Glomerular visceral epithelial cell (primary cell): ENCODE measurements at regions not wholly inside any gene's neighbourhood (a gene's known extent, or its start where the extent isn't known, plus 50 kb on each side); places are given as distances from the start of the nearest gene placed in this dataset.
A peak's percentile ranks its signal among the peaks of the same experiment; 100 is the strongest.
"Not testable (repeated sequence)": the region's sequence is repeated elsewhere in the genome, so short reads cannot be mapped to it uniquely, and the experiment has no call there.

Experiments used
- DNase-seq: peaks from one replicate; pipeline ENCODE4 v3.0.0-alpha.2; 2016; ENCODE audit errors: extremely low spot score

DNA sequence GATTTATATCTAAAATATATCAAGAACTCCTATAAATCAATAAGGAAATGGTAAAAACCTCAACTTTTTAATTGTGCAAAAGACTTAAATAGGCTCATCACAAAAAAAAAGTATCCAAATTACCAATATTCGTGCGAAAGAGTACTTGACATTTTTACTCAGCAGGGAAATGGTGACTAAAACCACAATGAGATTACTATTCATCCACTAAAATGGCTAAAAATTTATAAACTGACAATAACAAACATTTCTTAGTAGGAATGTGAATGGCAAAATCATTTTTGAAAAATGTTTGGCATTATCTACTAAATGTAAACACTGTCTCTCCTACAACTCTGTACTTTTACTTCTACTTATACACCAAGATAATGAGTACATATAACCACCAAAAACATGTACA is 184.8 kb upstream of the RND3 start:
- no peak for DNase-seq

DNA sequence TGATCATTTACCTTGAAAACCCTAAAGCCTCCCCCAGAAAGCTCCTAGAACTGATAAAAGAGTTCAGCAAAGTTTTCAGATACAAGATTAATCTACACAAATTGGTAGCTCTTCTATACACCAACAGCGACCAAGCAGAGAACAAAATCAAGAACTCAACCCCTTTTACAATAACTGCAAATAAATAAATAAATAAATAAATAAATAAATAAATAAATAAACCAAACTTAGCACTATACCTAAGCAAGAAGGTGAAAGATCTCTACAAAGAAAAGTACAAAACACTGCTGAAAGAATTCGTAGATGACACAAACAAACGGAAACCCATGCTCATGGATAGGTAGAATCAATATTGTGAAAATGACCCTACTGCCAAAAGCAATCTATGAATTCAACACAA is 182.0 kb upstream of the RND3 start:
- no peak for DNase-seq

DNA sequence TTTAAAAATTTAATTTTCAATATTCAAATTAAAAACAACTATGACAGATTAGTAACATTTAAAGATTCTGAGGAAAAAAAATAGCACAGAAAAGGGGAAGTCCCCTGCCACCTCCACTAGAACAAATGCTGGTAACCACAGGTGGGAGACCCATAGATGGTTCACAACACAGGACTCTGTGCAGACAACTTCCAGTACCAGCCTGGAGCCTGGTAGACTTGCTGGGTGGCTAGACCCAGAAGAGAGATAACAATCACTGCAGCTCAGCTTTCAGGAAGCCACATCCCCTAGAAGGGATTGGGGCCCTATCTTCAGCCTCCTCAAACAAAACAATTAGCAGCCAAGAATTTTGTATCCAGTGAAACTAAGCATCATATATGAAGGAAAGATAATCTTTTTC is 179.6 kb upstream of the RND3 start:
- DNase-seq, result not testable (repeated sequence)

DNA sequence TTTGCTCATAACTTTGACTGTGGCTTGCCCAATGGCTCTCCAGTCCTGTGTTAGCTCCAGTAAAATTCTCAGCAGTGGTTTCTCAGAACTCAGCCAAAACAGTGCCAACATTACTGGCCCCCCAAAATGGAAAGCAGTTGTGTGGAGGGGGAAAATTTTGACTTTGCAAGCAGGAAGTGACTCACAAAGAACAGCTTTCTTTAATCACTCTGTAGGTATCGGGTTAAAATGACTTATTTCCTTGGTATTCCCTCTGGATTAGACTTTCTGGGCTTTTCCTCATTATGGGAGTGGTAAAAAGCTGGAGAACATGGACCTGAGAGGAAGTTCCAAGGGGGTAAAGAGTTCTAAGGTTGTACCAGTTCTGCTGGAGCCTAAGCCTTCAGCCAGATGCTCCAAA is 175.7 kb upstream of the RND3 start:
- DNase-seq, result peak; percentile 31

DNA sequence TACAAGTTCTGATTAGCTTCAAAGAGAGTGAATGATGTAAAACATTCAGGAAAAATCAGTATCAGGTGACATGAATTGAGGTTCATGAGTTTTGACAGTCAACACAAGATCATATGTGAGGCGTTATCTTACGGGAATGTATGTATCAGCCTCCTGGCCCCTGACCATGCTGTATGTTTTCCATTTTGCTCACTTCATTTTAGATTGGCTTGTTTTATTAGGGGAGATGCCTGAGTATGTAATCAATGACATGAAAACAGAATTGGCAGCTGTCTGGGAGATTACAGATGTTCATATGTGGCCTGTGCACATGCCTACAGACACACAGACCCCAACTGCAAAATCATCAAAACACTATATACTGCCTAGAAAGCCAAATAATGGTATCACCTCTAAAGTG is 168.5 kb upstream of the RND3 start:
- DNase-seq, result no peak

DNA sequence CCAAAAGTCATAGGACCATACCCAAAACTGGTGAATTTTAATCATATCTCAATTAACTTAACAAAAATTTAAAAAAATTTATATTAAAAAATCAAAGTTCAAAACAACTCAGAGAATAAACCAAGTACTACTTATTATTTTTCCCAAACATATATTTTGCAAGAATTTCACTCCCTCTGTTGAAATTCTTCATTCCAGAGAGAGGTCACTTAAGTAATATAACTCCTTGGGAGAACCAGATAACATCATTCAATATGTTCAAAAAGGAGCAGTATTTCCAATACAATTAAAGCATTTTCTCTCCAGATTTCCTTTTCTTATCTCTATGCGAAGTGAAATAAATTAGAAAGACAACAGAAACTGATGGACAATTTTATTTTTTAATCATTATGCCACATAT is 165.9 kb upstream of the RND3 start:
- DNase-seq, result no peak

DNA sequence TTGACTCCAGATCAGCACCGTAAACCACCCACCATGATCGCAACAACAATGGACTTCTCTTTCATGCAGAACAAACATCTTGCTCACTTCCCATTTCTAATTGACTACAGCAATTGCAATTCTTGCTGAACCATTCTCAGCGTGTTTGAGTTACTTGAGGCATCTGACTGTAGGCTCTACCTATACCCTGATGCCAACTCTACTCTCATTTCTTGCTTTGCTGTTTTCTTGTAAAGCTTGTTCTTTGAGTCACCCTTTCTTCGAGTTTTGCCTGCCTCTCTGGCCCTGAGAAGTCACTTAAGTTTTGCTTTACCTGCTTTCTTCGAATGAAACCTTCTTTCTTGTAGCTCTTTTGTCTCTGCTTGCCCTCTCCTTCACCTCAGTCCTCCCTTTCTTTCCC is 160.5 kb upstream of the RND3 start:
- no peak for DNase-seq

DNA sequence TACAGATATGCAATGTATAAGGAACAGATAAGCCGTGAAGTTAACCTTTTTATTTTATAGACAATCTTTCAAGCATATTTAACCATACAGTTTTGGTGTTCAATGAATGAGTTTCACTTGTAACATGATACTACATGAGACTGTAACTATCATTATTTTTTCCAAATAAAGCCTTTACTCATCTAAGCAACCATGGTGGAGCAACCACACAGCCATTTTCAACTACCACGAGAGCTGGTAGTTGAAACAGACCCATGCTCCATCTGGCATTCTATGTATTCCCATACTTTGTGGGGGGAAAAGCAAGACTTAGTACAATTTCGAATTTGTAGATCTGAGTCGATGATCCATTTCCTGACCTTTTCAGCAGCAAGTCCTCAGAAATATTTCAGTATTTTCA is 159.3 kb upstream of the RND3 start:
- no peak for DNase-seq

DNA sequence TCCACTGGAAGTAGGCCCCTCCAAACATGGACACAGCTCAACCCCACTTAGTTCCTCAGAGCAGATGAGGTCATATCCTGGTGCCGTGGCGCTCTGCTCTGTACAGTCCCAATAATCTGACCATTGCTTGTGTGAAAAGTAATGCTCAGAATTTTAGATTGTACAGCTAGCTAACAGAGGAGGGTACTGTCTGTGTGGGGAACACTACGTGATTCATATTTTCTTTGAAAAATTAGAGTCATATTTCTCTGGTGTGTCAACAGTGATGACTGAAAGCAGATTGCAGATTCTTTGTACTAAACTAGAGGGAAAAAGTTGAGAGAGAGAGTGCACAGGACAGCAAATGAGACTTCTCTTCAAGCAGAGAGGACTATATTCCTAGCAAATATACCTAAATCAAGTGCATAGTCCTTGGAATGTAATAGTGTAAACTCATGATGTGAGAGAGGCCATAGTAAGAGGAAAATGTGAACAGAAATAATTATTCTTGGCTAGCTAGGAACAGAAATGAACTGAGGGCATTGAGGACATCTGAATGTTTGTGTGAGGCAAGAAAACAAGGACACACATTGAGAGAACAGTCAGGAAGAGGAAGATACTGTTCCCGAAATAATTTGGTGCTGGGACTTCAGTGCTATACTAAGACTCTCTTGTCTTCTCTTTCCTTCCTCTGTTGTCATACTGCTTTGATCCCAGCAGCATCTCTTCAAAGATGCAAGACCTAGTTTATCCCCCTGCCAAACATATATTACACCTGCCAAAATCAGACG is 157.0 kb upstream of the RND3 start:
- DNase-seq, result peak; percentile 7

DNA sequence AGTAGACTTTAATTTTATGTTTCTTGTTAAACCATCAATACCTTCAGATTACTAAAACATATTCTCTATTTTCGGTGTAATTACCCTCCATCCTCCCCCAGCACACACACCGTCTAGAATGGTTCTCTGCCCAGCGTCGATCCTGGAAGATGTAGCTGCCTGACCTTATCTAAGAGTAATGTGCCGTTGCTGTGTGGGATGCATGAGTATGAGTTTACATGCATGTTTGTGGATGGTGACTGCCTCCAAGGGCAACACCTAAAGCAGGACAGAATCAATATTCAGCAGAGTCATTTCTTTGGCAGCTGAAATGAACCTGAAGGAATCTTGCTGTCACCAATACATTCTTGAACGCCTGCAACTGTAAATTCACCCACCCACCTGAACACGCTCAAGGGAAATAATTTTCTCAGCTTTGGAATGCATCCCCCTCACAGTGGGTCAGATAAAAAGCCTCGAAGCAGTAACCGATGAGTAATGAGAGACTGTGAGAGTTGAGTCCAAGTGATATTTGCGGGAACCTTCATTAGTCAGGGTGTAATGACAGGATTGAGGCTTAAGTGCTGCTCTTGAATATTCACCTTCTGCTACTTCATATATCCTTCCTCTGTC is 155.8 kb upstream of the RND3 start:
- peak; percentile 25 for DNase-seq

DNA sequence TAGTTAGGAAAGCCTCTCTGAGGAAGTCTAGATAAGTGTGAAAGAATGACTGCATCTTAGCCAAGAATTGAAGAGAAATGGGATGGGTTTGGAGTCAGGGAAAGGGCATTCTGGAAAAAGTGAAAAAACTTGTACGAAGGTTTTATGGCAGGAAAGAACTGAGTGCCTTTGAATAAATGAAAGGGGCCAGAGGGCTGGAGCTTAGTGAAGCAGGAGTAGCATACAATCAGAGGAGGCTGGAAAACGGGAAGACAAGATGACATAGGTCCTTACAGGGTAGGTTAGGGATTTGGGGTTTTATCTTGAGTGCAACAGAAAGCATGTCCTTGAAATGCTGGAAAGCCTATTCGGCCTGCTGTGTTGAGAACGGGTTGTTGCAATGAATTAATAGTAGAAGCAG is 152.6 kb upstream of the RND3 start:
- no peak for DNase-seq

DNA sequence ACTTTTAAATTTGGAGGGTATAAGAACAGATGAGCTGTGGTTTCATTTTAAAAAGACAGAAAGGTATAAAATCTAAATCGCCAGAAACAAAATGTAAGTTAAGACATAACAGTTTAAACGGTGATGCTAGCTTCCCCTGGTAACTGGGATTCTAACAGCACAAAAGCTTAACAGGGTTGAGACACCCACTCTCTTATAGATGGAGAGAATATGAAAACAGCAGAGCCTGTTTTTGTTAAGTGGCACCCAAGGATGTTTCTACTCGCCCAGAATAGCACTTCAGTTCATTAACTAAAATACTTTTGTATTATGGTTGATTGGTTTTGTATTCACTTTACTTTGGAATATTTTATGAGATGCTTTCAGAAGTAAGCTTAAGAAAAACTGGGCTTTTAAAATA is 151.9 kb upstream of the RND3 start:
- no peak for DNase-seq

DNA sequence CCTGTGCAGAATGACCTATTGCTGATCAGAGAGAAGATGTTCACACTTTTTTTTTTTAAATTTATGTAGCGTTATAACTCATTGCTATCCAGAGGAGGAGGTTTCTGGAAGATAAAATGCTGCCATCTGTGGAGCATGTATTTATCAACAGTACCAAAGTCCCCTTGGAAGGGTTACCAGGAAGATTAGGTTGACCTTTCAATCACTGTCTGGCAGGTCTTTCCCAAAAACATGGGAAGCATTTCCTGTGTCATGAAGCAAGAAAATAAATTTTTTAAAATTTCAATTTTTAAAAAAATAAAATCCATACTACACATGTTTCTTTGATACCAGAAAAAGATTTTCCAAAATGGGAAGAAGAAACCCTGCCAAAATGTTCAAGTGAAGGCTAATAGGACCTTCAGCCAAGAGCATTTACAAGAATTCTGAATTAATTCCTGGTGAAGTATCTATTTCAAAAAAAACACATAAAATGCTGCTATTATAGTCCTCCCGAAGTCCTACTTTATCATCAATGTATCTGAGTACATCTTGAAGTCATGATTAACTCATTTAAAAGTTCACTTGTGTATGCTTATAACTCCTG is 143.9 kb upstream of the RND3 start:
- no peak for DNase-seq

DNA sequence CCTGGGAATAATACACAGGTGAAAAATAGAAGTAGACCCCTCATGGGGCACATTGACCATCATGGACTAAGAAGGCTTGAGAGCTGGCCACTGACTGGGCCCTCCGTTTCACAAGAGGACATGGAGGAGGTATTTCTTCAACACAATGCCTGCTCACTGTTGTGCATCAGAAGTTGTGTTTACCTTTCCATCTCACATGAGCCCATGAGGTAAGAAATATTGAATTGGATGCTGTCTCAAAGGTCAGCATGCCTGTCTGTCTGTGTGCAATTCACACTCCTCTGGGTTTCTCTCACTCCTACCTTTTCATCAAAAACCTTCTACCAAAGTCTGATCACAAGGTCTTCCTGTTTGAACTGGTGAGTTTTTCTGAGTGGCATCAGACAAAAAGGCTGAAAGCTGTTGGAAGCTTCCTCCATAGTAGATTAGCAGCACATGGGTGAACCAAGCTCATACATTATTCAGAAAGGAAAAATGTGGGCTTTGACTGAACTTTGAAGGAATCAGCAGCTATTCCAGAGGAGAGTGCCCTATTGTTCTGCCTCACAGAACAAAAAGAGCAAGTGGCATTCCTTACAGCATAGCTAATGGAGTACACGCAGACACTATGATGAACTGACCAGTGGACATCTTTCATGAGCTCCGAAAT is 143.2 kb upstream of the RND3 start:
- DNase-seq, result peak; percentile 79

DNA sequence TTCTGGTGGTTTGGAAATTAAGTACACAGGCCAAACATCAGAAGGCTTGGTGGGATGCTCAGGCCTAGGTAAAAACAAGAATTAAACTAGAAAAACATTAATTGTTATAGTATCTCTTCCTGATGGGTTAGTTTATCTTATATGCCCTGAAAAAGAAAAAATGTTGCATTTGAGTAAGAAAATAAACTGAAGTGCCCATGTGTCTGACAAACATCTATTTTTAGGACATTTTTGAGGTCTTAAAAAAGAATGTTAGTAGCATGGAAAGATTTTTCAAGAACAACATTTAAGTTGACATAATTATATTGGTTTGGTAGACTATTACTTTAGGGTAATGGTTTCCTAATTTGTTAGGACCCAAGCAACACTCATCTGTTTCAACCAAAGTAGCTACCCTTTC is 140.1 kb upstream of the RND3 start:
- no peak for DNase-seq

DNA sequence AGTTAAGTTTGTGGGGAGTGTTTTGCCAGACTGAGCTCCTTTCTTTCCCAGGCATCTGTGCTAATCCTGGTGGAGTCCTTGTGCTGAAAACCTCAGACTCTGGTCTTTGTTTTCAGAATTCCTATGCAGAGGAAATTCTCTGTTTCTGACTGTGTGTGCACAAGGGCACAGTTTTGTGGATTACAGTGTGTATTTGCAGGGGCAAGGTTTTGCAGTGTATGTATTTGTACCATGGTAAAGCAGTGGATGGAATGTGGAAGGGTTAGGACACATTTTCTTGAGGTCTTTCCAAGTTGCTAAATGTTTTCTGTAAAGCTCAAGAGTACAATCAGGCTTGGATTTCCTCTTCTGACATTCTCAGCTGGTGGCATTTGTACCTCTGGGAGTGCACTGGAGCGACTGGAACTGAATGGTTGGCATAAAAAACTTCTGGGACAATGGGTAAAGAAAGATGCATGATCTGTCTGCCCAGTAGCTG is 139.5 kb upstream of the RND3 start:
- DNase-seq, result no peak

DNA sequence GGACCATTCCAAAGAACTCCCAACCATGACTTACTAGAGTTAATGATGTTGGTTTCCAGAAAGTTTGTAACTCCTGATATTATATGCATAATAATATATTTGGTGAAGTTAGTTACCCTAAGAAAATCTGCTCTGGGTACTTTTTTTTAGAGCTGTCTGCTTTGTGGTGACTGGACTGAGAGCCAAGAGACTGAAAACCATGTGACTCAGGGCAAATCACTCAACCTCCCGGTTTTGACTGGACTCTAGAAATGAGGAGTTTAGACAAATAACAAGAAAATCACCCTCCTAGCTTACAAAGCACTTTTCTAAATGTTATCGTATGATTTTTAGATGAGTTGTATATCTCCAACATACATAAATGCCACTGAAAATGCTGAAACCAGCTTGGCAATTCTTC is 138.3 kb upstream of the RND3 start:
- no peak for DNase-seq

DNA sequence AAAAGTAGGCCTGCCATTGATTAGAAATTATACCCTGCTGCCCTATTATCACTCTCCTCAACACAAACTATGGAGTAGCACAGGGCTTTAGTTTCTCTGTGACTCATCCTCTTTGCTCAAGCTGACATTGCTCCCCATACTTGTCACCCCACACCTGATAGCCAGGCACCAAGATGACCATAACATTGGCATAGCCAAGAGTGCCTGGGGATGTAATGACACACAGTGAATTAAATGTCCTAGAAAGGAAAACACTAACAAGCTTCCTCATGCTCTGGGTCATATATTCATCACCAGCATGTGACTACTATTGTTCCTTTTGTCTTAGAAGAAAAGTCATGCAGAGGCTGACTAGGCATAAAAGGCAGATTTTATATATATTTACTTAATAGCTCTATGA is 137.8 kb upstream of the RND3 start:
- DNase-seq, result no peak

DNA sequence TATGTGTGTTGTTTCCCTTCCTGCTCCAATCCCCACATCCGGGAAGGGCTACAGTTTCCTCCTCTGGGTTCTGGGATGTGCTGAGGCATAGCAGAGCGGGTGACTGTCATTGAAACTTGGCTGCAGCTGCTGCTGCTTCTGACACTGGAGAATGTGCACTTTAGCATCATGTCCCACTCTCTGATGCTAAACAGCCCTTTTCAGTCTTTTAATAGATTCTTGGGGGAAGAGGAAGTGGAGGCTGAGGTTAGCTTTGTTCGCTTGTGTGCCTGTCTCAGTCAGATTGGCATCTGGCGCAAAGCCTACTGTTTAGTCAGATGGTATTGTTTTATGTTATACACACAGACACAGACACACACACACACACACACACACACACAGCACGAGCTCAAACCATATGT is 136.5 kb upstream of the RND3 start:
- DNase-seq, result no peak

DNA sequence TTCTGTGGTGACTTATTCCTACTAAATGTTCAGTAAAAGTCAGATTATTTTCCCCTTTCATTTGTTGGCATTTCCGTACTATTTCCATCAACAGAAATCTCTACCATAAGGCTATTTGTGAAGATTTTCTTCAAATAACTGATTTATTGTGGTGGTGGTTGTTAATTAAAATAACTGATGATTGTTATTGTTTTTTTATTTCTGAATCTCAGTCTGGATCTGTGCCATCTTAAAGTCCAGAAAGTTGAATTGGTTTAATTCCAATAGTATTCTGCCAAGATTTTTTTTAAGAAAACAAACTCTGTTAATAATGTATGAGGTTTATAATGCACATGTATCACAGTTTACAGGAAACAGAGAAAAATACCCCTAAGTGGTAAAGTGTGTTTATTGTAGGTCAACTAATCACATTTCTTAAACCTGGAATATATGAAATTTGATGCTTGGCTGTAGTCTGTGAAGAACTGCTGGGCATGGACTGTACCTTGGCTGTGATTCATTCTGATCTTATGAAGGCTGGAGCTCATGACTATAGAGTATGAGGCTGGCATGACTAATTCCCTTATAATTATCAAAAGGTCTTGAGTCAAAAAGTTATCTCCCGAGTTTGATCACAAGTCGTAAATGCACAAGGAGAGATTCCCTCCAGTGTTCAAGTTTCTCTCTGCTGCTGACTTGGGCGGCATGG is 134.2 kb upstream of the RND3 start:
- peak; percentile 65 for DNase-seq

DNA sequence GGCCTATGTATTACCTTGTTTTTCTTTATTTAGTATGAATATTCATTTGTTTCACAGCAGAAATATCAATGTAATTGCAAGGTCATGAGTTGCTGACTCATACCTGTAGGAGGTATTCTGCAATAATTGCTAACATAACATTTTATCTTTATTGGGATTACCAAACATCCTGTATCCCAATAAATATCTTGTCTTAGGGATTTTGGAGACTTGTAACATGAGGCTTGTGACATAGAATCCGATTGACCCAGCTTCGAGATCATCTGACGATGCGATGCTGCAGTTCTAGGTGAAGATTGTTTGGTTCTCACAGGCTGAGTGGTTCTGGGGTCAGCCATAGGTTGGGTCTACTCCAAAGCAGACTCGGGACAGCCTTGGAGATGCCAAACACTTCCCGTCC is 133.4 kb upstream of the RND3 start:
- no peak for DNase-seq

DNA sequence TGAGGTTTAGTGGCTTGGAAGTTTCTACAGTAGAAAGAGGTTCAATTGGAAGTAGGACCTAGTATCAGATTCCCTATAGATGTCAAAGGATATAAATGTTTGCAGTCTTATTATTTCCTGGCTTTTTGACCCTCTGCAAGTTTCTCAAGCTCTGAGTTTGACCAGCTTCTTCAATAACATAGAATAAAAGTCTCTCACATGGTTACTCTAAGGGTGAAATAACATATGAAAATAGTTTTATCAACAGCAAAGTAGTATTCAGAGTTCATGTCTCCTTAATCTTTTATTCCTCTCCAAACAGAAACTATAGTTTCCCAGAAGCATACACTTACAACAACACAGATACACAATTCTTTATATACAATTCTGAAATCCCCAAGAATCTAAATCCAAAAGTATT is 132.9 kb upstream of the RND3 start:
- DNase-seq, result no peak
